H9 (cell line): ENCODE measurements at regions not wholly inside any gene's neighbourhood (a gene's known extent, or its start where the extent isn't known, plus 50 kb on each side); places are given as distances from the start of the nearest gene placed in this dataset.

ENCODE experiments used
- DNase-seq: peaks from one replicate; pipeline ENCODE4 v3.0.0-alpha.2; 2017
- H2AFZ ChIP-seq: one replicate; pipeline ENCODE4 v1.6.1; 2013; ENCODE audit warnings: mild to moderate bottlenecking, low read length, control low read depth, moderate library complexity
- H2AK5ac ChIP-seq: 2 replicates; pipeline ENCODE4 v1.6.1; 2013; ENCODE audit warnings: low read length, control low read depth, mixed read lengths; ENCODE audit not compliant: insufficient read length
- H2BK120ac ChIP-seq: one replicate; pipeline ENCODE4 v1.6.1; 2013; ENCODE audit warnings: low read depth, mild to moderate bottlenecking, low read length, control low read depth, inconsistent platforms; ENCODE audit not compliant: poor library complexity, severe bottlenecking
- H2BK12ac ChIP-seq: 2 replicates; pipeline ENCODE4 v1.6.1; 2013; ENCODE audit warnings: low read length, control low read depth, mixed read lengths, low read depth; ENCODE audit not compliant: insufficient read length
- H2BK15ac ChIP-seq: 2 replicates; pipeline ENCODE4 v1.6.1; 2013; ENCODE audit warnings: low read depth, low read length, control low read depth
- H2BK20ac ChIP-seq: one replicate; pipeline ENCODE4 v1.6.1; 2013; ENCODE audit warnings: low read depth, mild to moderate bottlenecking, low read length, control low read depth, inconsistent platforms; ENCODE audit not compliant: poor library complexity, severe bottlenecking
- H2BK5ac ChIP-seq: 2 replicates; pipeline ENCODE4 v1.6.1; 2013; ENCODE audit warnings: low read length, control low read depth, mixed read lengths; ENCODE audit not compliant: insufficient read length
- H3K14ac ChIP-seq: 2 replicates; pipeline ENCODE4 v1.6.1; 2013; ENCODE audit warnings: low read length, control low read depth; ENCODE audit not compliant: insufficient read depth
- H3K18ac ChIP-seq: 2 replicates; pipeline ENCODE4 v1.6.1; 2013; ENCODE audit warnings: low read depth, mild to moderate bottlenecking, mixed read lengths, low read length, control low read depth; ENCODE audit not compliant: insufficient read length
- H3K23ac ChIP-seq: 2 replicates; pipeline ENCODE4 v1.6.1; 2013; ENCODE audit warnings: low read length, control low read depth, mixed read lengths, low read depth; ENCODE audit not compliant: insufficient read length
- H3K23me2 ChIP-seq: 2 replicates; pipeline ENCODE4 v1.6.1; 2013; ENCODE audit warnings: low read depth, mild to moderate bottlenecking, mixed read lengths, low read length, control low read depth; ENCODE audit not compliant: insufficient read length, poor library complexity, severe bottlenecking
- H3K27ac ChIP-seq: 2 replicates; pipeline ENCODE4 v1.5.1; 2013; ENCODE audit warnings: low read length, control low read depth, mixed read lengths, low read depth; ENCODE audit not compliant: insufficient read length
- H3K27me3 ChIP-seq: 2 replicates; pipeline ENCODE4 v1.6.1; 2013; ENCODE audit warnings: low read length, control low read depth, inconsistent platforms; ENCODE audit not compliant: insufficient read depth
- H3K4ac ChIP-seq: 2 replicates; pipeline ENCODE4 v1.6.1; 2013; ENCODE audit warnings: low read depth, mild to moderate bottlenecking, control low read depth, inconsistent platforms, low read length, moderate library complexity
- H3K4me1 ChIP-seq: 2 replicates; pipeline ENCODE4 v1.6.1; 2013; ENCODE audit warnings: low read length, control low read depth, inconsistent platforms; ENCODE audit not compliant: insufficient read depth
- H3K4me2 ChIP-seq: 2 replicates; pipeline ENCODE4 v1.6.1; 2013; ENCODE audit warnings: low read length, control low read depth, mixed read lengths; ENCODE audit not compliant: insufficient read length, insufficient read depth
- H3K56ac ChIP-seq: 2 replicates; pipeline ENCODE4 v1.6.1; 2013; ENCODE audit warnings: low read depth, mild to moderate bottlenecking, mixed read lengths, low read length, control low read depth; ENCODE audit not compliant: insufficient read length
- H3K79me1 ChIP-seq: 2 replicates; pipeline ENCODE4 v1.6.1; 2013; ENCODE audit warnings: low read depth, mild to moderate bottlenecking, moderate library complexity, low read length, control low read depth, inconsistent platforms; ENCODE audit not compliant: insufficient read depth, poor library complexity, severe bottlenecking
- H3K79me2 ChIP-seq: 2 replicates; pipeline ENCODE4 v1.6.1; 2013; ENCODE audit warnings: low read length, control low read depth, inconsistent platforms; ENCODE audit not compliant: insufficient read depth
- H3K9ac ChIP-seq: 2 replicates; pipeline ENCODE4 v1.6.1; 2013; ENCODE audit warnings: low read length, control low read depth, mixed read lengths; ENCODE audit not compliant: insufficient read length; ENCODE audit errors: extremely low read depth
- H3K9me3 ChIP-seq: one replicate; pipeline ENCODE4 v1.6.1; 2013; ENCODE audit warnings: low read depth, low read length, inconsistent platforms; ENCODE audit not compliant: control insufficient read depth
- H3T11ph ChIP-seq: one replicate; pipeline ENCODE4 v1.6.1; 2013; ENCODE audit warnings: mild to moderate bottlenecking, low read length, control low read depth, inconsistent platforms
- H4K20me1 ChIP-seq: one replicate; pipeline ENCODE4 v1.6.1; 2013; ENCODE audit not compliant: control insufficient read depth, insufficient read length, insufficient read depth
- H4K5ac ChIP-seq: 2 replicates; pipeline ENCODE4 v1.6.1; 2013; ENCODE audit warnings: low read depth, mild to moderate bottlenecking, mixed read lengths, low read length, control low read depth; ENCODE audit not compliant: insufficient read length
- H4K8ac ChIP-seq: replicated peaks from 2 replicates; pipeline ENCODE4 v1.6.1; 2013; ENCODE audit warnings: low read length, control low read depth, mixed read lengths, low read depth; ENCODE audit not compliant: insufficient read length
- H4K91ac ChIP-seq: 2 replicates; pipeline ENCODE4 v1.6.1; 2013; ENCODE audit warnings: low read depth, mild to moderate bottlenecking, moderate library complexity, mixed read lengths, low read length, control low read depth; ENCODE audit not compliant: insufficient read length
- H3K27ac Mint-ChIP-seq, 3 experiments: 2 replicates in 2 of 3; 3 replicates in 1 of 3; pipeline ENCODE4 v1.8.0; 2020 to 2021; ENCODE audit warnings: mixed read lengths in 3 of 3, mild to moderate bottlenecking in 1 of 3, moderate library complexity in 1 of 3
- H3K27me3 Mint-ChIP-seq: 2 replicates; pipeline ENCODE4 v1.8.0; 2021; ENCODE audit warnings: low read depth, mild to moderate bottlenecking, moderate library complexity, mixed read lengths
- H3K36me3 Mint-ChIP-seq, 3 experiments: 2 replicates in 2 of 3; 3 replicates in 1 of 3; pipeline ENCODE4 v1.8.0; 2020 to 2021; ENCODE audit warnings: low read depth in 3 of 3, mixed read lengths in 3 of 3; ENCODE audit not compliant: insufficient read depth in 1 of 3
- H3K4me1 Mint-ChIP-seq, 2 experiments: 2 replicates each; pipeline ENCODE4 v1.8.0; 2020; ENCODE audit warnings: mixed read lengths in 2 of 2
- H3K4me3 Mint-ChIP-seq, 2 experiments: 2 replicates in 1 of 2; 3 replicates in 1 of 2; pipeline ENCODE4 v1.8.0; 2020 to 2021; ENCODE audit warnings: mild to moderate bottlenecking in 2 of 2, mixed read lengths in 2 of 2, moderate library complexity in 1 of 2
- H3K9me3 Mint-ChIP-seq, 2 experiments: 2 replicates in 1 of 2; 3 replicates in 1 of 2; pipeline ENCODE4 v1.8.0; 2020; ENCODE audit warnings: mild to moderate bottlenecking in 2 of 2, mixed read lengths in 2 of 2, moderate library complexity in 1 of 2
- CTCF ChIP-seq: fragments of 200-600 bp; sonication (generic); conservative IDR thresholded peaks from 3 replicates; pipeline ENCODE4 v1.8.0; 2021; ENCODE audit warnings: antibody characterized with exemption, mild to moderate bottlenecking
- WGBS: extraction: QIAGEN DNeasy Blood & Tissue Kit; methylation state at CpG from one replicate; pipeline ENCODE4 v1.1.7; 2013; ENCODE audit warnings: missing lambda C conversion rate, low lambda C conversion rate, mixed read lengths; ENCODE audit not compliant: insufficient read length; ENCODE audit errors: extremely low coverage; 5-methylcytosine and 5-hydroxymethylcytosine counted together

- H3K36me3 Mint-ChIP-seq, result peaks cover 0 to 5% (median 2%) of the 10 kb centered on the region in 3 experiments; a peak in 1 of 7 replicates
- no peak overlapping the region for H3K4me3 Mint-ChIP-seq
- Histone ChIP-seq H3K27ac (no peak overlapping the region), H3K14ac (no peak overlapping the region), H3K23ac (no peak overlapping the region), H3K56ac (no peak overlapping the region), H3K79me2 (no peaks in the 10 kb centered on the region), H2AK5ac (no peak overlapping the region), H4K20me1 (no peaks in the 10 kb centered on the region), H3K4me1 (no peaks in the 10 kb centered on the region), H3K4ac (no peak overlapping the region), H3K4me2 (no peak overlapping the region), H2BK12ac (no peak overlapping the region), H3K9me3 (no peaks in the 10 kb centered on the region), H3K27me3 (no peaks in the 10 kb centered on the region), H3K9ac (no peak overlapping the region), H4K5ac (no peak overlapping the region), H2AFZ (no peak overlapping the region), H3K79me1 (no peaks in the 10 kb centered on the region), H3K23me2 (no peaks in the 10 kb centered on the region), H2BK120ac (no peak overlapping the region), H4K8ac (no peak overlapping the region), H2BK15ac (no peak overlapping the region), H2BK20ac (no peak overlapping the region), H3T11ph (no peak overlapping the region), H3K18ac (no peak overlapping the region), H2BK5ac (no peak overlapping the region), H4K91ac (no peak overlapping the region)
- no peak for DNase-seq
- peaks cover 3 to 4% of the 10 kb centered on the region in 2 experiments; a peak in 2 of 5 replicates for H3K9me3 Mint-ChIP-seq
- H3K27ac Mint-ChIP-seq, result no peak overlapping the region
- peaks cover 5 to 16% of the 10 kb centered on the region in 2 experiments; a peak in 3 of 4 replicates for H3K4me1 Mint-ChIP-seq
- WGBS, result no CpG with 5 or more reads among the region's 2 CpGs
- no peaks in the 10 kb centered on the region for H3K27me3 Mint-ChIP-seq
- TF ChIP-seq CTCF, result no peak
Observed at GRCh38 chr4:22573198-22573597, 57.3 kb upstream of the ADGRA3 start.
